HG03354 (cell line): ENCODE measurements at regions not wholly inside any gene's neighbourhood (a gene's known extent, or its start where the extent isn't known, plus 50 kb on each side); places are given as distances from the start of the nearest gene placed in this dataset.
"Not testable (repeated sequence)": the region's sequence is repeated elsewhere in the genome, so short reads cannot be mapped to it uniquely, and the experiment has no call there.

Experiments
- ATAC-seq: cut with Tn5 transposase; IDR thresholded peaks from one replicate; pipeline ENCODE4 v1.9.1; 2021; ENCODE audit warnings: mild to moderate bottlenecking; ENCODE audit not compliant: unreplicated experiment, poor library complexity, severe bottlenecking

DNA sequence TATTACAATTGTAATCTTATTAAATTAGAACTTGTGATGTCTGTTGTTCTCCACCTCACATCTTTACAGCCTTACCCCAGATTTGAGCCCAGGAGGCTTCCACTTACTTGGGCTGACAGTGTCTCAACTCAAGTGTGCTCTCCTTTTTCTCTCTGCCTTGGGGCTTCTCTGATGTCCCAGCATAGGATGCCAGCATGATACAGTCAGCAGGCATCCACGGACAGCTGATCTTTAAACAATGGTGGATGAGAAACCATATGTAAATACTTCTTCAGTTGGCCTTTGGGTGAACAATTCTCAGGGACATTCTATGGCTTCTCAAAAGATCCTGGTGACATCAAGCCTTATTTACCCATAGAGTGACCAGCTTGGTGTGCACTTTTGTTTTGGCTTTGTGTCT is 107.6 kb upstream of the GORAB start:
- no peak for ATAC-seq

DNA sequence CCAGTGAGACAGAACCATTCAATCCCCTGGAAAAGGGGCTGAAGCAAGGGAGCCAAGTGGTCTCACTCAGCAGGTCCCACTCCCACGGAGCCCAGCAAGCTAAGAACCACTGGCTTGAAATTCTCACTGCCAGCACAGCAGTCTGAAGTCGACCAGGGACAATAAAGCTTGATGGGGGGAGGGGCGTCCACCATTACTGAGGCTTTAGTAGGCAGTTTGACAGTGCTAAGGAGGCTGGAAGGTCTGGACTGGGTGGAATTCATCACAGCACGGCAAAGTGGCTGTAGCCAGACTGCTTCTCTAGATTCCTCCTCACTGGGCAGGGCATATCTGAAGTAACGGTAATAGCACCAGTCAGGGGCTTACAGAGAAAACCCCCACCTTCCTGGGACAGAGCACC is 105.4 kb upstream of the GORAB start:
- ATAC-seq = no peak

- not testable (repeated sequence) for ATAC-seq
These were observed 105.0 kb upstream of the GORAB start for GRCh38 chr1:170427002-170427401.

DNA sequence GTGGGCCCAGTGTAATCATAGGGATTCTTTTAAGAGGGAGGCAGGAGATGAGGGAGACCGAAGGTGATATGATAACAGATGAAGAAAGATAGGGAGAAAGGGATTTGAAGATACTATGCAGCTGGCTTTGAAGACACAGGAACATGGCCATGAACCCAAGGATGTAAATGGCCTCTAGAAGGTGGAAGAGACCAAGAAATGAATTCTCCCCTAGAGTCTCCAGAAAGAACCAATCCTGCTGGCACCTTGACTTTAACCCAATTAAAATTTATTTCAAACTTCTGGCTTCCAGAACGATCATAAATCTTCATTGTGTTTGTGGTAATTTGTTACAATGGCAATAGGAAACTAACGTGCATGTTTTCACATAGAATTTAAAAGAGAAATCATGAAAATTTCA is 95.0 kb upstream of the GORAB start:
- no peak for ATAC-seq

- no peak for ATAC-seq
These were observed 86.9 kb upstream of the GORAB start for GRCh38 chr1:170445096-170445495.

DNA sequence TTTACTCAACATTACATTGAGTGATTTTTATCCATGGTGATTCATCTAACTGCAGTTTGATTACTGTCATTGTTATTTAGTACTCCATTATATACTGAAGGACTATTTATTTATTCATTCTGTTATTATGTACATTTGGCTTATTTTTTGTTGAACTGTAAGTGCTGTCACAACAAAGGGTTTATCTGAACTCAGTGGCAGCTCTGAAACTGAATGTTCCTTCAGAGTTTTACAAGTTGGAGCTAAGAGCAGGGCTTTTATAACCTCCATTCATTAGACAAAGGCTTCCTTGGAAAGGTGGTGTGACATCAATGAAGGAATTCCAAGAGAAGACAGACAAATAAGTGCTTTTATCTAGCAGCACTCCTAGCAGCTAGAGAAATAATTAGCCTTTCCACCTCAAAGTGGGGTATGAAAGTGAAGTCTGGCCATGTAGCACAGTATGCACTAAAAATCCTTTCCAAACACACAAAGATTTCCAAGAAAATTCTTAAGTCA is 83.3 kb upstream of the GORAB start:
- ATAC-seq = no peak

DNA sequence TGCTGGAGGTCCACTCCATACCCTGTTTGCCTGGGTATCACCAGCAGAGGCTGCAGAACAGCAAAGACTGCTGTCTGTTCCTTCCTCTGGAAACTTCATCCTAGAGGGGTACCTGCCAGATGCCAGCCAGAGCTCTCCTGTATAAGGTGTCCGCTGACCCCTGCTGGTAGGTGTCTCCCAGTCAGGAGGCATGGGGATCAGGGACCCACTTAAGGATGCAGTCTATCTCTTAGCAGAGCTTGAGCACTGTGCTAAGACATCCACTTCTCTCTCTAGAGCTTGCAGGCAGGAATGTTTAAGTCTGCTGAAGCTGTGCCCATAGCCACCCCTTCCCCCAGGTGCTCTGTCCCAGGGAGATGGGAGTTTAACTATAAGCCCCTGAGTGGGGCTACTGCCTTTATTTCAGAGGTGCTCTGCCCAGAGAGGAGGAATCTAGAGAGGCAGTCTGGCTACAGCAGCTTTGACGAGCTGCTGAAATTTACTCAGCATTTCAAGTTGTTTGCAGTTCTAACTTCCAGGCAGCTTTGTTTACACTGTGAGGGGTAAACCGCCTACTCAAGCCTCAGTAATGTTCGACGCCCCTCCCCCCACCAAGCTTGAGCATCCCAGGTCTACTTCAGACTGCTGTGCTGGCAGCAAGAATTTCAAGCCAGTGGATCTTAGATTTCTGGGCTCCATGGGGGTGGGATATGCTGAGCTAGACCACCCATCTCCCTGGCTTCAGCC is 74.5 kb upstream of the GORAB start:
- ATAC-seq = not testable (repeated sequence)

DNA sequence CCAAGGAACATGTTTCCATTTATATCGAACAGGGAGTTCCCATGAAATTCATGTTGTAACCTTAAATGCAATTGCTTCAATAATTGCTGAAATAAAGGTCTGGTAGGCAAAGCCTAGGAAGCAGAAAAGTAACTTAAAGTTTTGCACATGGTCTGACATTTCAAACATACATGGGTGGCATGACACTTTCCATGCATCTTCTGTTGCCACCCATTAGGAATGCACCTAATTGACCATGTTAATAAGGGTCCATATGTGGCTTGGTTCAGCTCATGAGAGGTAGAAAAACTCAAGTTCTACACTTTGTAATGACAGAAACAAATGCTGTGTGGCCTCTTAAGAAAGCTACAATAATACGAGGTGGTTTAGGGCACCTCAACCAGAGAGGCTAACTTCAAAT is 72.0 kb upstream of the GORAB start:
- ATAC-seq = no peak

GRCh38 chr1:170460414-170461155 is 71.4 kb upstream of the GORAB start:
- ATAC-seq = no peak

GRCh38 chr1:170461291-170461747 is 70.6 kb upstream of the GORAB start:
- no peak for ATAC-seq

DNA sequence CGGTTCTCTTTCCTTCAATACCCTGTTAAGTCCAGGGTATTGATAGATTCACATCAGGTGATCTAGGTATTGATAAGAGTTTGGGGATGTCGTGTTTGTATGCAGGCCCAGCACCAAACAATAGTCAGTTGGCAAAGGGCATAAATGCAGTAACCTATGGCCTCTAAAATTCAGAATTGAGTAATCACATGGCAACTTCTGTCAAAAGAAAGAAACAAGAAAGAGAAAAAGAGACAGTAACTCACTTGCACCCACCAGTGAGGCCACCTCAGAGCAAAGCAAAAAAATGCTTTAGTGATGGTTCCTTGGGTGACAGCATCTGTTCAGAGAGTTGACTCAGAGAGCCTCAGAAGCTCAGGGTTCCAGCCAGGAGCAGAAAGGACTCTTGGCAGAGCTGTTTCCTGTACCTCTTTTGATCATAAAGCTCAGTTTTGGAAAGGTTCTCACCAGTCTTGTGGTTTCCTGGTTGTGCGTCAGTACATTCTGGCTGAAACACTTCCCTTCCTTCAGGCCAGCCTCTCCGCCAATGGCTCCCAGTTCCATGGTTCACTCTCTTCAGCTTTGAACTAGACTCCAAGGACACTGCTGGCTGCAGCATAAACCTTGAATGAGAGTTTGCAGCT is 70.1 kb upstream of the GORAB start:
- ATAC-seq = no peak

DNA sequence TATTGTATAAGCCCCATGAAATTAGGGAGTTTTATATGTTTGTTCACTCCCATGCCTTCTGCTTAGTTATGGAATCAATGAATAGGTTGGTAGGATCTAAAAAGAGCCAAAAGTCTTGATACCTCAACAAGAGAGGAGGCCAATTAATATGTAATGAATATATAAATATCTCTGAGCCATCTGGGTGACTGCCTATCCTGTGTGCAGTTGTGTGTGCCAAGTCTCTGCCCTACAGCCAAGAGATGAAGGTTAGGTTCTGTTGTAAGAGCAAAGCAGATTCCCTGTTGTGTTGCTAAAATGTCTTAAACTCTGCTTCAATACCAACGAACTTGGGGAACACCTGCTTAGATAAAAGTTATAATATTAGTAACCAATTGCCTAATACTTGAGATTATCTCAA is 61.8 kb upstream of the GORAB start:
- no peak for ATAC-seq

GRCh38 chr1:170471398-170472053 is 60.4 kb upstream of the GORAB start:
- ATAC-seq = no peak

GRCh38 chr1:170481000-170481399 is 51.0 kb upstream of the GORAB start:
- ATAC-seq = no peak
